Motor neuron (in vitro differentiated cells): ENCODE measurements at regions not wholly inside any gene's neighbourhood (a gene's known extent, or its start where the extent isn't known, plus 50 kb on each side); places are given as distances from the start of the nearest gene placed in this dataset.

ENCODE experiments used
- ATAC-seq, 8 experiments: fragments of 200-7000 bp; cut with Tn5 transposase; replicated peaks in 6 of 8; 2 replicates each; pipeline ENCODE4 v1.8.0; 2021; ENCODE audit warnings: mild to moderate bottlenecking in 8 of 8, moderate library complexity in 8 of 8
- H3K27ac ChIP-seq, 2 donors: fragments of 250-450 bp; sonication (Bioruptor Pico); 2 replicates each; pipeline ENCODE4 v1.9.0; 2021; ENCODE audit warnings: antibody characterized with exemption in 2 of 2, mild to moderate bottlenecking in 2 of 2, moderate library complexity in 1 of 2
- H3K4me1 ChIP-seq, 2 donors: fragments of 250-450 bp; sonication (Bioruptor Pico); replicated peaks in 1 of 2; 2 replicates each; pipeline ENCODE4 v1.6.1; 2021; ENCODE audit warnings: antibody characterized with exemption in 2 of 2, mild to moderate bottlenecking in 2 of 2, moderate library complexity in 1 of 2
- H3K4me3 ChIP-seq, 5 donors: fragments of 250-450 bp; sonication (Bioruptor Pico); 2 replicates each; pipeline ENCODE4 v1.9.0; 2021; ENCODE audit warnings: antibody characterized with exemption in 5 of 5, mild to moderate bottlenecking in 5 of 5, moderate library complexity in 4 of 5
- WGBS, 10 experiments: fragments of 450-650 bp; shearing (Covaris generic); methylation state at CpG; one replicate each; pipeline ENCODE4 v1.0.0; 2022; 5-methylcytosine and 5-hydroxymethylcytosine counted together
- in situ Hi-C, 9 experiments: fragments of 400-800 bp; cut with MboI; loops; one replicate each; pipeline ENCODE4 v1.15.0; 2021; ENCODE audit warnings: low sequenced_read_pairs in 9 of 9, low pct_unique_long_range_greater_than_20kb in 2 of 9; ENCODE audit not compliant: unreplicated experiment in 9 of 9

- in situ Hi-C loops = no loop called here
- ATAC-seq = peak in 1 of 8 experiments; percentile 44
- Histone ChIP-seq H3K27ac (no peak overlapping the region), H3K4me3 (no peak overlapping the region), H3K4me1 (peaks cover 16 to 20% of the 10 kb centered on the region in 2 donors)
- 83 to 100% (median 92%) methylated on average over 1 to 4 of the region's 9 CpGs; no CpG with 5 or more reads in 5 of the 10 experiments for whole genome bisulfite sequencing, 10 experiments
Measured at GRCh38 chr9:88053856-88054501, 79.6 kb upstream of the CDK20 start.

- ATAC-seq = no peak
- in situ Hi-C loops = no loop called here
- H3K4me3 ChIP-seq = no peak overlapping the region
- peaks cover 16 to 20% of the 10 kb centered on the region in 2 donors for H3K4me1 ChIP-seq
- 0 to 71% (median 43%) methylated on average over 1 to 3 of the region's 5 CpGs for WGBS, 10 experiments
- H3K27ac ChIP-seq = no peak overlapping the region
Measured at GRCh38 chr9:88052321-88052965, 78.1 kb upstream of the CDK20 start.

GRCh38 chr9:88051138-88051537 lies 76.8 kb upstream of the CDK20 start:
- in situ Hi-C loops = no loop called here
- H3K27ac ChIP-seq = no peak overlapping the region
- peak in 1 of 8 experiments; percentile 45 for ATAC-seq
- WGBS, 10 experiments = 49 to 93% (median 83%) methylated on average over 1 to 6 of the region's 8 CpGs; no CpG with 5 or more reads in 5 of the 10 experiments
- peaks cover 16 to 20% of the 10 kb centered on the region in 2 donors for H3K4me1 ChIP-seq
- no peak overlapping the region for H3K4me3 ChIP-seq

- WGBS, 10 experiments = 18 to 94% (median 80%) methylated on average over 2 to 11 of the region's 14 CpGs; no CpG with 5 or more reads in 3 of the 10 experiments
- no peak overlapping the region for H3K4me3 ChIP-seq
- H3K27ac ChIP-seq = no peak overlapping the region
- in situ Hi-C loops = loop anchor here in 2 of 9 experiments (25.0 kb wide), 2 partner anchors 237 to 362 kb away; no protein-coding TSS in a partner anchor
- ATAC-seq = no peak
- peaks cover 16 to 20% of the 10 kb centered on the region in 2 donors for H3K4me1 ChIP-seq
Measured at GRCh38 chr9:88049677-88050307, 75.5 kb upstream of the CDK20 start.

GRCh38 chr9:88046542-88046941 lies 72.2 kb upstream of the CDK20 start:
- no peak overlapping the region for H3K4me3 ChIP-seq
- H3K4me1 ChIP-seq = peaks cover 12 to 13% of the 10 kb centered on the region in 2 donors
- in situ Hi-C loops = loop anchor here in 2 of 9 experiments (25.0 kb wide), 2 partner anchors 234 to 359 kb away; no protein-coding TSS in a partner anchor
- no peak overlapping the region for H3K27ac ChIP-seq
- WGBS, 10 experiments = 45 to 100% (median 76%) methylated on average over 1 to 3 of the region's 3 CpGs; no CpG with 5 or more reads in 3 of the 10 experiments
- no peak for ATAC-seq

GRCh38 chr9:88045686-88046085 lies 71.4 kb upstream of the CDK20 start:
- no peak for ATAC-seq
- Histone ChIP-seq H3K27ac (no peak overlapping the region), H3K4me1 (peaks cover 4 to 6% of the 10 kb centered on the region in 2 donors), H3K4me3 (no peak overlapping the region)
- in situ Hi-C loops = loop anchor here in 2 of 9 experiments (25.0 kb wide), 2 partner anchors 233 to 358 kb away; no protein-coding TSS in a partner anchor
- WGBS, 10 experiments = 14 to 93% (median 68%) methylated on average over 1 to 3 of the region's 3 CpGs; no CpG with 5 or more reads in 2 of the 10 experiments

- H3K27ac ChIP-seq = no peak overlapping the region
- WGBS, 10 experiments = 0 to 100% (median 39%) methylated on average over 1 to 2 of the region's 3 CpGs; no CpG with 5 or more reads in 4 of the 10 experiments
- H3K4me1 ChIP-seq = no peaks in the 10 kb centered on the region
- ATAC-seq = no peak
- H3K4me3 ChIP-seq = no peak overlapping the region
- in situ Hi-C loops = loop anchor here in 2 of 9 experiments (5.0 to 25.0 kb wide), 3 partner anchors 92 to 357 kb away; no protein-coding TSS in a partner anchor
Measured at GRCh38 chr9:88044200-88044599, 69.9 kb upstream of the CDK20 start.

GRCh38 chr9:88043647-88044046 lies 69.3 kb upstream of the CDK20 start:
- Histone ChIP-seq H3K4me1 (no peaks in the 10 kb centered on the region), H3K27ac (no peak overlapping the region), H3K4me3 (no peak overlapping the region)
- 13 to 100% (median 80%) methylated on average over 1 to 3 of the region's 3 CpGs; no CpG with 5 or more reads in 3 of the 10 experiments for WGBS, 10 experiments
- in situ Hi-C loops = loop anchor here in 2 of 9 experiments (5.0 to 25.0 kb wide), 3 partner anchors 91 to 356 kb away; no protein-coding TSS in a partner anchor
- ATAC-seq = no peak

GRCh38 chr9:88041447-88041846 lies 67.1 kb upstream of the CDK20 start:
- 56 to 100% (median 70%) methylated on average over 1 of the region's 1 CpG; no CpG with 5 or more reads in 2 of the 10 experiments for WGBS, 10 experiments
- H3K4me1 ChIP-seq = no peaks in the 10 kb centered on the region
- no peak overlapping the region for H3K27ac ChIP-seq
- in situ Hi-C loops = loop anchor here in 2 of 9 experiments (5.0 to 25.0 kb wide), 3 partner anchors 89 to 354 kb away; no protein-coding TSS in a partner anchor
- H3K4me3 ChIP-seq = no peak overlapping the region
- peak in 3 of 8 experiments; percentile 41 to 70 (median 65) for ATAC-seq

GRCh38 chr9:88037285-88037845 lies 63.0 kb upstream of the CDK20 start:
- ATAC-seq = no peak
- no peak overlapping the region for H3K4me3 ChIP-seq
- H3K27ac ChIP-seq = no peak overlapping the region
- WGBS, 10 experiments = 24 to 100% (median 68%) methylated on average over 1 to 3 of the region's 3 CpGs
- no peaks in the 10 kb centered on the region for H3K4me1 ChIP-seq
- in situ Hi-C loops = loop anchor here in 2 of 9 experiments (25.0 kb wide), 2 partner anchors 225 to 350 kb away; no protein-coding TSS in a partner anchor

- no peak overlapping the region for H3K4me3 ChIP-seq
- no peaks in the 10 kb centered on the region for H3K4me1 ChIP-seq
- H3K27ac ChIP-seq = no peak overlapping the region
- WGBS, 10 experiments = 90 to 100% (median 97%) methylated on average over 2 to 4 of the region's 4 CpGs; no CpG with 5 or more reads in 3 of the 10 experiments
- in situ Hi-C loops = loop anchor here in 2 of 9 experiments (25.0 kb wide), 2 partner anchors 223 to 348 kb away; no protein-coding TSS in a partner anchor
- ATAC-seq = no peak
Measured at GRCh38 chr9:88034964-88035363, 60.6 kb upstream of the CDK20 start.

- peak in 3 of 8 experiments; percentile 23 to 38 (median 28) for ATAC-seq
- whole genome bisulfite sequencing, 10 experiments = 10 to 100% (median 73%) methylated on average over 1 to 3 of the region's 3 CpGs
- in situ Hi-C loops = loop anchor here in 2 of 9 experiments (25.0 kb wide), 2 partner anchors 221 to 346 kb away; no protein-coding TSS in a partner anchor
Measured at GRCh38 chr9:88033359-88033702, 59.0 kb upstream of the CDK20 start.

More at GRCh38 chr9:88033359-88033702, 59.0 kb upstream of the CDK20 start:
- no peak overlapping the region for H3K27ac ChIP-seq
- H3K4me1 ChIP-seq = no peaks in the 10 kb centered on the region
- no peak overlapping the region for H3K4me3 ChIP-seq
